HG02884 (cell line): ENCODE measurements at regions not wholly inside any gene's neighbourhood (a gene's known extent, or its start where the extent isn't known, plus 50 kb on each side); places are given as distances from the start of the nearest gene placed in this dataset.
"Not testable (repeated sequence)": the region's sequence is repeated elsewhere in the genome, so short reads cannot be mapped to it uniquely, and the experiment has no call there.

Experiments used
- ATAC-seq: cut with Tn5 transposase; IDR thresholded peaks from one replicate; pipeline ENCODE4 v1.9.1; 2021; ENCODE audit warnings: mild to moderate bottlenecking, moderate library complexity; ENCODE audit not compliant: unreplicated experiment

GRCh38 chr5:107012371-107012770 is 658.4 kb downstream of the EFNA5 start:
- ATAC-seq = no peak

GRCh38 chr5:107011605-107012004 is 659.1 kb downstream of the EFNA5 start:
- ATAC-seq = no peak

GRCh38 chr5:107010060-107010459 is 660.7 kb downstream of the EFNA5 start:
- no peak for ATAC-seq

- no peak for ATAC-seq
Measured at GRCh38 chr5:107005653-107006052, 665.1 kb downstream of the EFNA5 start.

GRCh38 chr5:107005161-107005560 is 665.6 kb downstream of the EFNA5 start:
- ATAC-seq = no peak

GRCh38 chr5:107002115-107002514 is 668.6 kb downstream of the EFNA5 start:
- no peak for ATAC-seq

- not testable (repeated sequence) for ATAC-seq
Measured at GRCh38 chr5:106999506-106999905, 671.2 kb downstream of the EFNA5 start.

GRCh38 chr5:106986006-106986405 is 684.7 kb downstream of the EFNA5 start:
- no peak for ATAC-seq

- no peak for ATAC-seq
Measured at GRCh38 chr5:106985174-106985573, 685.6 kb downstream of the EFNA5 start.

- not testable (repeated sequence) for ATAC-seq
Measured at GRCh38 chr5:106979178-106979577, 691.6 kb downstream of the EFNA5 start.

- not testable (repeated sequence) for ATAC-seq
Measured at GRCh38 chr5:106978582-106979165, 692.1 kb downstream of the EFNA5 start.

- no peak for ATAC-seq
Measured at GRCh38 chr5:106976363-106976762, 694.4 kb downstream of the EFNA5 start.

GRCh38 chr5:106974272-106974671 is 696.5 kb downstream of the EFNA5 start:
- ATAC-seq = no peak

GRCh38 chr5:106966686-106967315 is 703.9 kb downstream of the EFNA5 start:
- ATAC-seq = no peak

GRCh38 chr5:106964132-106964531 is 706.6 kb downstream of the EFNA5 start:
- ATAC-seq = no peak

GRCh38 chr5:106963630-106964029 is 707.1 kb downstream of the EFNA5 start:
- no peak for ATAC-seq

GRCh38 chr5:106962464-106963230 is 708.1 kb downstream of the EFNA5 start:
- ATAC-seq = no peak

- ATAC-seq = no peak
Measured at GRCh38 chr5:106959387-106959786, 711.4 kb downstream of the EFNA5 start.

GRCh38 chr5:106957336-106957735 is 713.4 kb downstream of the EFNA5 start:
- ATAC-seq = no peak

- ATAC-seq = no peak
Measured at GRCh38 chr5:106956886-106957285, 713.9 kb downstream of the EFNA5 start.

- no peak for ATAC-seq
Measured at GRCh38 chr5:106956187-106956586, 714.5 kb downstream of the EFNA5 start.

GRCh38 chr5:106940986-106941385 is 729.8 kb downstream of the EFNA5 start:
- no peak for ATAC-seq
